ENCODE measurements at regions not wholly inside any gene's neighbourhood (a gene's known extent, or its start where the extent isn't known, plus 50 kb on each side); places are given as distances from the start of the nearest gene placed in this dataset.

DNA sequence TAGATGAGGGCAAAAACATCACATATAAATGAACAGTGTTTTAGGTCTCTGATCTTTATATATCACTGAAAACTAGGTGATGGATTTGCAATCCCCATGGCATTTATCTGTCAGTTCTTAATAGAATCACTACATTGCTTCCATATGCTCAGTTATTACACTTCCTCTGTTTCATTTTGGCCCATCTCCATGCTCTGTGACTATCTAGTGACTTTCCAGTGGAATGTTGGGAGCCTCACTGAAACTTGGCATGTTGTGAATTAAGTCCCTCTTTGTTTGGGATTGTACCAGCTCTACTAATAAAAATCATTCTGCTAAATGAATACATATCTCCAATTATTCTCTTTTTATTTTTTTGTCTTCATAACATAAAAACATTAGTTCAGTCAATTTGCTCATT is 226.1 kb upstream of the CEP162 start:
- no peaks in the 10 kb centered on the region for H4K20me1 ChIP-seq (ENCODE audit: insufficient read depth, low read length)
- Mint-ChIP-seq H3K36me3 (no peaks in the 10 kb centered on the region), H3K4me3 (no peak overlapping the region), H3K9me3 (peaks cover 0 to 2% (median 0%) of the 10 kb centered on the region in 7 donors), H3K4me1 (no peaks in the 10 kb centered on the region), H3K27me3 (ENCODE audit: low read depth in 3 of 3) (peaks cover 1 to 3% (median 2%) of the 10 kb centered on the region in 3 donors), H3K27ac (no peak overlapping the region)
- H3K27ac ChIP-seq (ENCODE audit: low read depth in 1 of 2, low read length in 2 of 2), result no peak overlapping the region
- no peak overlapping the region for H3K4me2 ChIP-seq (replicated peaks; ENCODE audit: extremely low read depth, low read length, poor library complexity, severe bottlenecking)
- intact Hi-C loops (cut with micrococcal nuclease), result no loop called here
- no peaks in the 10 kb centered on the region for H3K4me1 ChIP-seq (ENCODE audit: control insufficient read depth in 1 of 2, insufficient read depth in 2 of 2, low read length in 2 of 2)
- TF ChIP-seq, protein P1, sequence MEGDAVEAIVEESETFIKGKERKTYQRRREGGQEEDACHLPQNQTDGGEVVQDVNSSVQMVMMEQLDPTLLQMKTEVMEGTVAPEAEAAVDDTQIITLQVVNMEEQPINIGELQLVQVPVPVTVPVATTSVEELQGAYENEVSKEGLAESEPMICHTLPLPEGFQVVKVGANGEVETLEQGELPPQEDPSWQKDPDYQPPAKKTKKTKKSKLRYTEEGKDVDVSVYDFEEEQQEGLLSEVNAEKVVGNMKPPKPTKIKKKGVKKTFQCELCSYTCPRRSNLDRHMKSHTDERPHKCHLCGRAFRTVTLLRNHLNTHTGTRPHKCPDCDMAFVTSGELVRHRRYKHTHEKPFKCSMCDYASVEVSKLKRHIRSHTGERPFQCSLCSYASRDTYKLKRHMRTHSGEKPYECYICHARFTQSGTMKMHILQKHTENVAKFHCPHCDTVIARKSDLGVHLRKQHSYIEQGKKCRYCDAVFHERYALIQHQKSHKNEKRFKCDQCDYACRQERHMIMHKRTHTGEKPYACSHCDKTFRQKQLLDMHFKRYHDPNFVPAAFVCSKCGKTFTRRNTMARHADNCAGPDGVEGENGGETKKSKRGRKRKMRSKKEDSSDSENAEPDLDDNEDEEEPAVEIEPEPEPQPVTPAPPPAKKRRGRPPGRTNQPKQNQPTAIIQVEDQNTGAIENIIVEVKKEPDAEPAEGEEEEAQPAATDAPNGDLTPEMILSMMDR (IDR thresholded peaks at IDR 0.05), result no peak
- H3K36me3 ChIP-seq (replicated peaks in 1 of 2; ENCODE audit: control insufficient read depth in 1 of 2, insufficient read depth in 2 of 2, low read length in 2 of 2), result no peaks in the 10 kb centered on the region
- H3K79me2 ChIP-seq (ENCODE audit: insufficient read depth, low read length), result no peaks in the 10 kb centered on the region
- no peak overlapping the region for H3K9ac ChIP-seq (ENCODE audit: insufficient read depth, low read length, poor library complexity, severe bottlenecking)
- H3K4me3 ChIP-seq (replicated peaks in 1 of 3; ENCODE audit: low read depth in 2 of 3, low read length in 3 of 3), result no peak overlapping the region
- H2AFZ ChIP-seq (ENCODE audit: insufficient read depth, low read depth, low read length, poor library complexity, severe bottlenecking), result no peak overlapping the region
- no peaks in the 10 kb centered on the region for H3K27me3 ChIP-seq (ENCODE audit: control insufficient read depth in 2 of 2, insufficient read depth in 2 of 2, low read length in 2 of 2)
- no peak for DNase-seq
- no peaks in the 10 kb centered on the region for H3K9me3 ChIP-seq (replicated peaks in 1 of 2; ENCODE audit: control insufficient read depth in 1 of 2, insufficient read depth in 1 of 2, low read length in 2 of 2)

DNA sequence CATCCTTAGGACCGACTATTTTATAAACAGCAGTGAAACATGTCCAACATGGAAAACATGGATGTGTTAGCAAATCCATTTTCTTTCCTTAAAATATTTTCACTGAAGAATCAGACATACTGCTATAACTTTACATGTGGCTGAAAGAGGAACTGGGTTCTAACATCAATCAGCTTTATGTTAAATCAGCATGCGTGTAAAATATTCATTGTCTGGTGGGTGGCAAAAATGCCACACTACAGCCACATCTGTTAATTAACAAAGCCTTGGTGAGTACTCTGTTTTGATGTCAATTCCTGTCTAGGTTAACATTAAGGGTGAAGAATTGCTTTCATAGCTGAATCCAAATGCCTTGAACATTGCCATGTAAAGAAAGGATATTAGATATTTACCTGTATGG is 222.6 kb upstream of the CEP162 start:
- TF ChIP-seq, protein P1 (IDR thresholded peaks at IDR 0.05), result no peak
- no peak for DNase-seq
- no peaks in the 10 kb centered on the region for H3K36me3 ChIP-seq (replicated peaks in 1 of 2; ENCODE audit: control insufficient read depth in 1 of 2, insufficient read depth in 2 of 2, low read length in 2 of 2)
- H3K4me1 ChIP-seq (ENCODE audit: control insufficient read depth in 1 of 2, insufficient read depth in 2 of 2, low read length in 2 of 2), result no peaks in the 10 kb centered on the region
- H3K27me3 Mint-ChIP-seq (ENCODE audit: low read depth in 3 of 3), result peaks cover 0 to 3% (median 1%) of the 10 kb centered on the region in 3 donors
- H3K4me2 ChIP-seq (replicated peaks; ENCODE audit: extremely low read depth, low read length, poor library complexity, severe bottlenecking), result no peak overlapping the region
- H3K36me3 Mint-ChIP-seq, result no peaks in the 10 kb centered on the region
- no peak overlapping the region for H3K9ac ChIP-seq (ENCODE audit: insufficient read depth, low read length, poor library complexity, severe bottlenecking)
- H3K27ac ChIP-seq (ENCODE audit: low read depth in 1 of 2, low read length in 2 of 2), result no peak overlapping the region
- no peak overlapping the region for H3K27ac Mint-ChIP-seq
- no peaks in the 10 kb centered on the region for H3K79me2 ChIP-seq (ENCODE audit: insufficient read depth, low read length)
- H2AFZ ChIP-seq (ENCODE audit: insufficient read depth, low read depth, low read length, poor library complexity, severe bottlenecking), result no peak overlapping the region
- no peaks in the 10 kb centered on the region for H4K20me1 ChIP-seq (ENCODE audit: insufficient read depth, low read length)
- intact Hi-C loops (cut with micrococcal nuclease), result no loop called here
- no peak overlapping the region for H3K4me3 Mint-ChIP-seq
- peaks cover 0 to 2% (median 0%) of the 10 kb centered on the region in 7 donors for H3K9me3 Mint-ChIP-seq
- no peak overlapping the region for H3K4me3 ChIP-seq (replicated peaks in 1 of 3; ENCODE audit: low read depth in 2 of 3, low read length in 3 of 3)
- H3K27me3 ChIP-seq (ENCODE audit: control insufficient read depth in 2 of 2, insufficient read depth in 2 of 2, low read length in 2 of 2), result no peaks in the 10 kb centered on the region
- no peaks in the 10 kb centered on the region for H3K4me1 Mint-ChIP-seq
- no peaks in the 10 kb centered on the region for H3K9me3 ChIP-seq (replicated peaks in 1 of 2; ENCODE audit: control insufficient read depth in 1 of 2, insufficient read depth in 1 of 2, low read length in 2 of 2)
- no CpG with 5 or more reads among the region's 2 CpGs for WGBS (ENCODE audit: insufficient coverage)
